ENCODE measurements at regions not wholly inside any gene's neighbourhood (a gene's known extent, or its start where the extent isn't known, plus 50 kb on each side); places are given as distances from the start of the nearest gene placed in this dataset.
"Not testable (repeated sequence)": the region's sequence is repeated elsewhere in the genome, so short reads cannot be mapped to it uniquely, and the experiment has no call there.

- no peak for DNase-seq (ENCODE audit: low read depth)
Measured at GRCh38 chr10:63783882-63784281, 262.7 kb downstream of the REEP3 start.

- DNase-seq (ENCODE audit: low read depth) = no peak
Measured at GRCh38 chr10:63788152-63788821, 267.1 kb downstream of the REEP3 start.

GRCh38 chr10:63795094-63795860, 274.1 kb downstream of the REEP3 start:
- no peak for DNase-seq (ENCODE audit: low read depth)

GRCh38 chr10:63798599-63799498, 277.6 kb downstream of the REEP3 start:
- no peak for DNase-seq (ENCODE audit: low read depth)

DNA sequence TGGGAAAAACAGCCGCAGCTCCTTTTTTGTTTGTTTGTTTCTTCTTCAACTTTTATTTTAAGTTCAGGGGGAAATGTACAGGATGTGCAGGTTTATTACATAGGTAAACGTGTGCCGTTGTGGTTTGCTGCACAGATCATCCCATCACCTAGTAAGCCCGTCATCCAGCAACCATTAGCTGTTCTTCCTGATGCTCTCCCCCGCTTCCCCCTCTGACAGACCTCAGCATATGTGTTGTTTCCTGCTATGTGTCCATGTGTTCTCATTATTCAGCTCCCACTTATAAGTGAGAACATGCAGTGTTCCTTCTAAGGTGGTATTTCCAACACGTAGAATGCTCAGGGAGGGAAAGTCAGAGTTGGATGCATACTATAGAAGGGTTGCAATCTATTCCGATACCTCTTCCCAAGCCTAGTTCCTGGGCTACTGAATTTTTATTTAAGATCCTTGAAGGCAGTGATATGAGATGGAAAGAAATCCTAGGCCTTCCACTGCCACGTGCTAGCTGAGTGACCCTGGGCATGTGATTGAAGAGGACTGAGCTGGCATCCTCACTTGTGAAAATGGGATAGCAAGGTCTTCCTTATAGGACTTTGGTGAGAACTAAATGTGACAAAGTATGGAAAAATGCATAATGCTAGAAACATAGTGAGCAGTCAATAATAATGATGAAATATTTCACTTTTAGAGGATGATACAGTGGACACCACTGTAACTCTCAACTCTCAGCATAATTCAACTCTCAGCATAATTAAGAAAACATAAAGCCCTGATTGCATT, 278.5 kb downstream of the REEP3 start:
- no peak for DNase-seq (ENCODE audit: low read depth)

- no peak for DNase-seq (ENCODE audit: low read depth)
Measured at GRCh38 chr10:63801166-63801565, 280.0 kb downstream of the REEP3 start.

DNA sequence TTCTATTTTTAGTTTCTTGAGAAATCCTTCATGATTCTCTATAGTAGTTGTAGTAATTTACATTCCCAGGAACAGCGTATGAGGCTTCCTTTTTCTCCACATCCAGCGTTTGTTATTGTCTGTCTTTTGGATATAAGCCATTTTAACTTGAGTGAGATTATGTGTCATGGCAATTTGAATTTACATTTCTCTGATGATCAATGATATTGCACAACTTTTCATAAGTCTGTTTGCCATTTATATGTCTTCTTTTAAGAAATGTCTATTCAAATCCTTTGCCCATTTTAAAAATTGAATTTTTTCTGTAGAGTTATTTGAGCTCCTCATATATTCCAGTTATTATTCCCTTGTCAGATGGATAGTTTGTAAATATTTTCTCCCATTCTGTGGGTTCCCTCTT, 285.1 kb downstream of the REEP3 start:
- DNase-seq (ENCODE audit: low read depth) = no peak

DNA sequence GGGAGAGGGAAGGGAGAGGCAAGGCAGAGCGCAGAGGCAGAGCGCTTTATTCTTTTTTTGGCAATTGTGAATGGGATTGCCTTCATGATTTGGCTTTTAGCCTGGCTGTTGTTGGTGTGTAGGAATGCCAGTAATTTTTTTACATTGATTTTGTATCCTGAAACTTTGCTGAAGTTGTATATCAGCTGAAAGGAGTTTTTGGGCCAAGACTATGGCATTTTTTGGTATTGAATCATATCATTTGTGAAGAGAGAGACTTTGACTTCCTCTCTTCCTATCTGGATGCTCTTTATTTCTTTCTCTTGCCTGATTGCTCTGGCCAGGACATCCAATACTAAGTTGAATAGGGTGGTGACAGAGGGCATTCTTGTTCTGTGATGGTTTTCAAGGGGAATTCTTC, 291.3 kb downstream of the REEP3 start:
- DNase-seq (ENCODE audit: low read depth) = no peak

- no peak for DNase-seq (ENCODE audit: low read depth)
Measured at GRCh38 chr10:63819753-63820329, 298.6 kb downstream of the REEP3 start.

DNA sequence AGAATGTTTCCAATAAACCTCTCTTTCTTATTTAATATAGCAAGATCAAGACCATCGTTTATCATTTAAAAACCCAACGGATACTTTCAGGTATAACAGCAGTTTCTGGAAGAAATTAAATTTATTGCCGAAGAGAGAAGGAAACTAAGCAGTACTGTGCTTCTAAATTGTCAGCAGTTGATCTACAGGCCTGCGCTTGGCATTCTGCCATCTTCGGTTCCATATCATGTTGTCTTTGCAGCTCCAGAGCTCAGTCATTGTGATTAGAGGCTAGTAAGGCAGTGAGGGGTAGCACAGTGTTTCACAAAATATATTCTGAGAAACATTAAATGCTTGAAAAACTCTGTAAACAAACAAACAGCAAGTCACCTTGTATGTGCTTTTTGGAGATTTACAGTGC, 301.3 kb downstream of the REEP3 start:
- DNase-seq (ENCODE audit: low read depth) = no peak

DNA sequence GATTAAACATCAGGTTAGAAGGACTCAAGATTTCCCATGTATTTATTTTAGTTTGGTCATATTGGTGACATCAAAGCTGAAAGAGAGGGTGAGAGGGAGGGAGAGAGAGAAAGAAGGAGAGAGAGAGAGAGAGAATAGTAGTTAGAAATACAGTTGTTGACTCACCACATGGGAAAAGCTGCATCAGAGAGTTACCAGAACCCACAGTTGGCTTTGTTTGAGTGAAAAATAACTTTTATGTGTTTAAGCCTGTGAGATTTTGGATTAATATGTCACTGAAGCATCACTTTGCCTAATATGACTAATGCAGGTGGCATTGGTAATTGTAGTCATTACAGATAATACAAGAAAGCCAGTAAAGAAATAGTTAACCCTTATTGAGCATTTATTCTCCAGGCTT, 303.9 kb downstream of the REEP3 start:
- no peak for DNase-seq (ENCODE audit: low read depth)

DNA sequence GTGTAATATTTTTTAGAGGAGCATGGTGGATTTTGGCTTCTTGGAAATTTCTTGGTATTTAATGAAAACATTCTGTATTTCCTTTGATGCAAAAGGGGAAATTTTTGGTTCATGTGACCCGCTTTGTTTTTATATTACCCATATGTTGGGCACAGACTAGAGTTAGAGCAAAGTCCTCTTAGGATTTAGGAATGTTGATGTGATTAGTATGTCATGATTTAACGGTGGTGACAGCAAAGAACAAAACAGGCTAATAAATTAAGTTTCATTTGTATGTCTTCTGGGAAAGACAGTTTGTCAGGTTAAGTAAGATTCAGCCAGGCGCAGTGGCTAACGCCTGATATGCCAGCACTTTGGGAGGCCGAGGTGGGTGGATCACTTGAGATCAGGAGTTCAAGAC, 304.6 kb downstream of the REEP3 start:
- no peak for DNase-seq (ENCODE audit: low read depth)

DNA sequence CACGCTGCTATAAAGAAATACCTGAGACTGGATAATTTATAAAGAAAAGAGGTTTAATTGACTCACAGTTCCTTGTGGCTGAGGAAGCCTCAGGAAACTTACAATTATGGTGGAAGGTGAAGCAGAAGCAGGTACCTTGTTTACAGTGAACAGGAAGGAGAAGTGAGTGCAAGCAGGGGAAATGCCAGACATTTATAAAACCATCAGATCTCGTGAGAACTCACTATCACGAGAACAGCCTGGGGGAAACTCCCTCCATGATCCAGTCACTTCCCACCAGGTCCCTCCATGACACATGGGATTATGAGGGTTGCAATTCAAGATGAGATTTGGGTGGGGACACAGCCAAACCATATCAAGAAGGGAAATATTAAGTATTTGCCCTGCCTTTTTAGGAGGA, 305.8 kb downstream of the REEP3 start:
- DNase-seq (ENCODE audit: low read depth) = not testable (repeated sequence)

DNA sequence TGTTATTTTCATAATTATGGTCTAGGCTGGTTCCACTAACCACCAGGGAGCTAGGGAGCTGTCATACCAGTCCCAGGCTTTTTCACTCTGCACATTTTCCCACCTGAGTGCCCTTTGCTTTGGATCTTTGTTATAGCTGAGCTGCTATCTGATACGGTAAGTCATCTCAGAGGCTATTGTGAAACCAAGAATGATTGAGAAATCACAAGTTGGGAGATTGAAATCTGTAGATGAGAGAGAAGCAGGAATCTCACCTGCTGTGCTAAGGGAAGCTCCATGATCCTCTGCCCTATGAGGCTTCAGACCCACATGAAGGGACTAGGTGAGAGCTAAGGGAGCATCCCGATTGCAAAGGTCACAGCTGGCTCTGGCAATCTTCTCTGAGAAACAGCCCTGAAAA, 307.8 kb downstream of the REEP3 start:
- DNase-seq (ENCODE audit: low read depth) = no peak

- no peak for DNase-seq (ENCODE audit: low read depth)
Measured at GRCh38 chr10:63829573-63830149, 308.5 kb downstream of the REEP3 start.

DNA sequence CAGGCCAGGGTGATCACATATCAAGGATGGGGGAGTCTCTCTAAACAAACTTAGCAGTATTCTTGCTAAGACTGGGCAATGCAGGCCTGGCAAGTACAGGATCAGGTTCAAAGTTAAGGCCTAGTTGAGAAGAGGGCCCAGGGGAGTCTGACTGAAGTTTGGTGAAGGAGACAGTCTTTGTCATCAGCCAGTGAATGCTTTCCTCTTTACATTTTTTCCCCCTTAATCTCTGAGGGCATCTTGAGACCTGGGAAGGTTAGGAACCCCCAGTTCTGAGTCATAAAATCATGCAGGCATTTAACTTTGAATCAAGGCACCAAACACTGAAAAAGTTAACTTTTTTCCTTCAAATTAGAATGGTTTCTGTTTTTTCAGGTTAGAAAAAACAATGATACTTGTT, 311.5 kb downstream of the REEP3 start:
- DNase-seq (ENCODE audit: low read depth) = no peak

GRCh38 chr10:63833411-63834060, 312.3 kb downstream of the REEP3 start:
- DNase-seq (ENCODE audit: low read depth) = no peak

DNA sequence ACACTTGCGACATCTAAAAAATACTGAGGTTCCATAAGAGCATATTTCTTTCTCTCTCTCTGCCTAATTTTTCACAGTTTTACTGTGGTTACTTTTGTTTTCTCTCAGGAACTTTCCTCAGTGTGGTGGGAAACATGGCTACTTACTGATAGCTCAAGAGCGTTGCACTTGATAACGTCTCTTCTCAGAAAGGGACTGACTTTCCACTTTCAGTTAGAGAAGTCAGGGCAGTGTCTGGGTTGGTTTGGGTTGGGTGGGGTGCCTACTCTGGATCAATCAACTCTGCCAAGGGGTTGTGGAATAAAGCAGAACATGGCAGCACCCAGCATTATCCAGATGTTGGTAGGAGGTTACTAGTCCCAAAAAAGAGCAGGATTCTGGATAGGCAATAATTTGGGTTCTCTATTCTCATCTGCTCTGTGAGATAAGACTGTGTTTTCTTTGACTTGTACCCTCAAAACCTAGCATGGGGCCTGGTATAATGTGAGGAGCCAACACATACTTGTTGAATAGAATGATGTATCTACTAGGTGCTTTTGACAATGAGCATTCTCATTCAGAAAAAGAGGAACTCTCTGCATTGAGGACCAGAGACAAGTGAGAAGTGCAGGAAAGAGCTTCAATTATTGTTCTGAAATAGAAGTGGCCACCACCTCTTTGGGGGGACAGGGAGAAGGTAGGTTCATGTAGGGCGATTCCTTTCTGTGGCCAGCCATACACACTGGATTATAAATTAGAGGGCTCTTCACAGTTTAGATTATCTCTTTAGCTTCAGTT, 315.7 kb downstream of the REEP3 start:
- no peak for DNase-seq (ENCODE audit: low read depth)

GRCh38 chr10:63841761-63842160, 320.6 kb downstream of the REEP3 start:
- no peak for DNase-seq (ENCODE audit: low read depth)

DNA sequence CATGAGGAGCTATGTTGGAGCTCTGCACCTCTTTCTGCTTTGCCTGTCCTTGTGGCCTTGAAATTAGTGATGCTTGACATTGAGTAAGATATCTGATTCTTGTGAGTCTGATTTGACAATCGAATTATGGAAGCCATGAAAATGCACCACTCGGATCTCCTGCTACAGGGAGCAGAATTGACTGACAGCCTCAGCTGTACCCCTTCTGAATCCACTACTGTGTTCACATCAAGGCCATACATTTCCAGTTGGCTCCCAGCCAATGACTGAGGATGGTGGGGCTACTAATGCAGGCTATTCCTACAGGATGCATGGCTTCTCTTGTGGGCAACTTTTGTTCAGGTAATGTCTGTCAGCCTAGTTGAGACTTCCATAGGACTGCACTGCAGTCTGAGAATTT, 321.9 kb downstream of the REEP3 start:
- DNase-seq (ENCODE audit: low read depth) = no peak
